Neural crest cell (in vitro differentiated cells): ENCODE measurements at regions not wholly inside any gene's neighbourhood (a gene's known extent, or its start where the extent isn't known, plus 50 kb on each side); places are given as distances from the start of the nearest gene placed in this dataset.
A peak's percentile ranks its signal among the peaks of the same experiment; 100 is the strongest.

Source experiments
- DNase-seq: peaks from one replicate; pipeline ENCODE4 v3.0.0; 2021; ENCODE audit warnings: low read depth, mixed read lengths, low spot score
- H3K27ac Mint-ChIP-seq: one replicate; pipeline ENCODE4 v1.8.0; 2021; ENCODE audit warnings: mild to moderate bottlenecking, mixed read lengths; ENCODE audit not compliant: unreplicated experiment
- H3K27me3 Mint-ChIP-seq: 2 replicates; pipeline ENCODE4 v1.8.0; 2021; ENCODE audit warnings: low read depth, mild to moderate bottlenecking, mixed read lengths
- H3K36me3 Mint-ChIP-seq: 2 replicates; pipeline ENCODE4 v1.8.0; 2021; ENCODE audit warnings: low read depth, mild to moderate bottlenecking, mixed read lengths
- H3K4me1 Mint-ChIP-seq: 2 replicates; pipeline ENCODE4 v1.8.0; 2021; ENCODE audit warnings: mixed read lengths
- H3K4me3 Mint-ChIP-seq: one replicate; pipeline ENCODE4 v1.8.0; 2021; ENCODE audit warnings: mild to moderate bottlenecking, mixed read lengths
- H3K9me3 Mint-ChIP-seq: 2 replicates; pipeline ENCODE4 v1.8.0; 2021; ENCODE audit warnings: mixed read lengths
- TF ChIP-seq, protein P1 (sequence below): fragments of 200-600 bp; sonication (generic); conservative IDR thresholded peaks from 2 replicates; pipeline ENCODE4 v1.5.0; 2021; ENCODE audit warnings: antibody characterized with exemption, mild to moderate bottlenecking

DNA sequence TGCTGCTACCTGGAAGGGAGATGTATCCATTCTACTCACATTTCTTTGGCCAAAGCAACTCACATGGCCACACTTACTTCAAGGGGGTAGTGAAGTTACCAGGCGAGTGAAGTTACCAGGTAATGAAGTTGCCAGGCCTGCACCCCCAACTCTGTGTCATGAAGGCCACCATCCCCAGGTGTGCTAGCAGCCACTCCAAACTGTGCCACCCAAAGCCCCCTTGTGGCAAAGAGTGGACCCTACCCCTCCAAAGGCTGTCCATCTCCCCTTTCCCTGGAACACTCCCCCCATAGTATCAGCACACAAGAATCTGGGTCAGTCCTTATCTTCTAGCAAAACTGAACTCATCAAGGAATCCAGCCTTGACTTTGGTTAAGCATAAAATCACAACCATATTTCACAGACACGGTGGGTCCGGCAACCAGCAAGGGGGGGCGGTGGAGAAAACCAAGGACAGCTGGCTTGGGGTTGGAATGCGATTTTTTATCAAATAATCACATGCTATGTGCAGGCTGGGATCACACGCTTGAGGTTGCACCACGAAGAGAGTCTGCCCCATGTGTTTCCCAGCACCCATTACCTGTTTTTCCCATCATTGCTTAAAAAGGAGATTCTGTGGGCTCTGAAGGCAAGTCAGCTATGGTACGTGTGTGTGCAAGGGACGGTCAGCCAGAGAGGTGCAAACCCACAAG is 60.9 kb downstream of the ZFP36L2 start:
- Mint-ChIP-seq H3K27ac (peak overlapping the region; percentile 74), H3K4me1 (peaks cover 36% of the 10 kb centered on the region), H3K36me3 (no peaks in the 10 kb centered on the region), H3K9me3 (no peaks in the 10 kb centered on the region), H3K27me3 (no peaks in the 10 kb centered on the region), H3K4me3 (no peak overlapping the region)
- TF ChIP-seq, protein P1, sequence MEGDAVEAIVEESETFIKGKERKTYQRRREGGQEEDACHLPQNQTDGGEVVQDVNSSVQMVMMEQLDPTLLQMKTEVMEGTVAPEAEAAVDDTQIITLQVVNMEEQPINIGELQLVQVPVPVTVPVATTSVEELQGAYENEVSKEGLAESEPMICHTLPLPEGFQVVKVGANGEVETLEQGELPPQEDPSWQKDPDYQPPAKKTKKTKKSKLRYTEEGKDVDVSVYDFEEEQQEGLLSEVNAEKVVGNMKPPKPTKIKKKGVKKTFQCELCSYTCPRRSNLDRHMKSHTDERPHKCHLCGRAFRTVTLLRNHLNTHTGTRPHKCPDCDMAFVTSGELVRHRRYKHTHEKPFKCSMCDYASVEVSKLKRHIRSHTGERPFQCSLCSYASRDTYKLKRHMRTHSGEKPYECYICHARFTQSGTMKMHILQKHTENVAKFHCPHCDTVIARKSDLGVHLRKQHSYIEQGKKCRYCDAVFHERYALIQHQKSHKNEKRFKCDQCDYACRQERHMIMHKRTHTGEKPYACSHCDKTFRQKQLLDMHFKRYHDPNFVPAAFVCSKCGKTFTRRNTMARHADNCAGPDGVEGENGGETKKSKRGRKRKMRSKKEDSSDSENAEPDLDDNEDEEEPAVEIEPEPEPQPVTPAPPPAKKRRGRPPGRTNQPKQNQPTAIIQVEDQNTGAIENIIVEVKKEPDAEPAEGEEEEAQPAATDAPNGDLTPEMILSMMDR, result peak; percentile 40
- DNase-seq, result no peak

GRCh38 chr2:43164686-43165085 is 61.7 kb downstream of the ZFP36L2 start:
- peaks cover 31% of the 10 kb centered on the region for H3K4me1 Mint-ChIP-seq
- no peak for DNase-seq
- H3K9me3 Mint-ChIP-seq, result no peaks in the 10 kb centered on the region
- no peaks in the 10 kb centered on the region for H3K36me3 Mint-ChIP-seq
- H3K27ac Mint-ChIP-seq, result no peak overlapping the region
- H3K4me3 Mint-ChIP-seq, result no peak overlapping the region
- H3K27me3 Mint-ChIP-seq, result no peaks in the 10 kb centered on the region
- TF ChIP-seq, protein P1, result no peak

GRCh38 chr2:43163584-43164270 is 62.7 kb downstream of the ZFP36L2 start:
- Mint-ChIP-seq H3K36me3 (no peaks in the 10 kb centered on the region), H3K9me3 (no peaks in the 10 kb centered on the region), H3K27me3 (no peaks in the 10 kb centered on the region), H3K27ac (peak overlapping the region; percentile 89), H3K4me1 (peaks cover 30% of the 10 kb centered on the region), H3K4me3 (no peak overlapping the region)
- no peak for DNase-seq
- TF ChIP-seq, protein P1, result no peak

GRCh38 chr2:43162511-43162776 is 64.0 kb downstream of the ZFP36L2 start:
- no peaks in the 10 kb centered on the region for H3K9me3 Mint-ChIP-seq
- H3K27me3 Mint-ChIP-seq, result no peaks in the 10 kb centered on the region
- no peak for DNase-seq
- peaks cover 30% of the 10 kb centered on the region for H3K4me1 Mint-ChIP-seq
- no peaks in the 10 kb centered on the region for H3K36me3 Mint-ChIP-seq
- H3K27ac Mint-ChIP-seq, result no peak overlapping the region
- TF ChIP-seq, protein P1, result no peak
- no peak overlapping the region for H3K4me3 Mint-ChIP-seq

- no peak for DNase-seq
- Mint-ChIP-seq H3K27ac (no peak overlapping the region), H3K4me1 (peaks cover 30% of the 10 kb centered on the region), H3K27me3 (no peaks in the 10 kb centered on the region), H3K36me3 (no peaks in the 10 kb centered on the region), H3K4me3 (no peak overlapping the region), H3K9me3 (no peaks in the 10 kb centered on the region)
- TF ChIP-seq, protein P1, result no peak
Measured at GRCh38 chr2:43161650-43162510, 64.5 kb downstream of the ZFP36L2 start.
